ENCODE measurements at regions not wholly inside any gene's neighbourhood (a gene's known extent, or its start where the extent isn't known, plus 50 kb on each side); places are given as distances from the start of the nearest gene placed in this dataset.

DNA sequence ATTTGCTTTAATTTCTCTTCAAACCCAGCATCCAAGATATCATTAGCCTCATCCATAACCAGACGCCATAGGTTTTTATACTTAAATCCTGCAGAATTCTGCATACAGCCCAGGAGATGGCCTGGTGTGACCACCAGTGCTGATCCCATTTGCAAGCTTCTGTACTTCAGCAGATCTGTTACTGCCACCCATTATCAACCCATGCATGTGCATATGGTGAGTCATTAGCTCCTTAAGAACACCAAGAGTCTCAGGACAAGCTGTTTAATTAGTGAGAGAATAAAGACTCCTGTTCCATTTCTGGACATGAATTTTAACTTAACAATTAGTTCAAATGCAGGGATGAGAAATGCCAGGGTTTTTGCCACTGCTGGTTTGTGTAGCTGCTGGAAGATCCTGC is 110.7 kb upstream of the TANK start (continued):
- TF ChIP-seq ZNF565 (CRISPR knock-in tag; conservative IDR thresholded peaks at IDR 0.05; ENCODE audit: low read depth) (no peak), ARNTL (CRISPR knock-in tag; IDR thresholded peaks at IDR 0.05; ENCODE audit: borderline replicate concordance, low read depth) (no peak)

DNA sequence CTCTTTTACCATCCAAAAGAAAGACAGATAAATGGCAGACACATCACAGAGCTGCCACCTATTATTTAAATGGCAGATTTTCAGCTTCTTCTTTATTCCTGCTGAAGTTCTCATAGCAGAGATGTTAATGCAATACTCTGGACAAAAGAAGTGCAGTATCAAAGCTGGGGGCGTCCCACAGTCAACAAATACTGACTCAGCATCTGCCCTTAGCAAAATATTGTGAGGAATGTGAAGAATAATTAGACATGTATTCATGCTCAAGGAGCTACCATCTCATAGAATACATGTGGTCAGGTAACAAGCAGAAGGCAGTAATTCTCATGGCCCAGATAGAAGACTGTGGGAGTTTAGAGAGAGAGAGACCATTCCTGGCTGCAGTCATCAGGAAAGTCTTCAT is 108.0 kb upstream of the TANK start:
- TF ChIP-seq ZNF70 (CRISPR knock-in tag; IDR thresholded peaks at IDR 0.05) (no peak), ESRRG (CRISPR knock-in tag; IDR thresholded peaks at IDR 0.05) (no peak), ZFP30 (CRISPR knock-in tag; IDR thresholded peaks at IDR 0.05) (no peak), SNAI2 (CRISPR knock-in tag; IDR thresholded peaks at IDR 0.05) (no peak), ZNF8 (CRISPR knock-in tag; IDR thresholded peaks at IDR 0.05) (no peak), CSDC2 (CRISPR knock-in tag; IDR thresholded peaks at IDR 0.05) (no peak)
- TF ChIP-seq, protein P1, sequence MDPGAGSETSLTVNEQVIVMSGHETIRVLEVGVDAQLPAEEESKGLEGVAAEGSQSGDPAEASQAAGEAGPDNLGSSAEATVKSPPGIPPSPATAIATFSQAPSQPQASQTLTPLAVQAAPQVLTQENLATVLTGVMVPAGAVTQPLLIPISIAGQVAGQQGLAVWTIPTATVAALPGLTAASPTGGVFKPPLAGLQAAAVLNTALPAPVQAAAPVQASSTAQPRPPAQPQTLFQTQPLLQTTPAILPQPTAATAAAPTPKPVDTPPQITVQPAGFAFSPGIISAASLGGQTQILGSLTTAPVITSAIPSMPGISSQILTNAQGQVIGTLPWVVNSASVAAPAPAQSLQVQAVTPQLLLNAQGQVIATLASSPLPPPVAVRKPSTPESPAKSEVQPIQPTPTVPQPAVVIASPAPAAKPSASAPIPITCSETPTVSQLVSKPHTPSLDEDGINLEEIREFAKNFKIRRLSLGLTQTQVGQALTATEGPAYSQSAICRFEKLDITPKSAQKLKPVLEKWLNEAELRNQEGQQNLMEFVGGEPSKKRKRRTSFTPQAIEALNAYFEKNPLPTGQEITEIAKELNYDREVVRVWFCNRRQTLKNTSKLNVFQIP (CRISPR knock-in tag; IDR thresholded peaks at IDR 0.05; ENCODE audit: borderline replicate concordance, low read depth) = no peak
- no peak for ATAC-seq

DNA sequence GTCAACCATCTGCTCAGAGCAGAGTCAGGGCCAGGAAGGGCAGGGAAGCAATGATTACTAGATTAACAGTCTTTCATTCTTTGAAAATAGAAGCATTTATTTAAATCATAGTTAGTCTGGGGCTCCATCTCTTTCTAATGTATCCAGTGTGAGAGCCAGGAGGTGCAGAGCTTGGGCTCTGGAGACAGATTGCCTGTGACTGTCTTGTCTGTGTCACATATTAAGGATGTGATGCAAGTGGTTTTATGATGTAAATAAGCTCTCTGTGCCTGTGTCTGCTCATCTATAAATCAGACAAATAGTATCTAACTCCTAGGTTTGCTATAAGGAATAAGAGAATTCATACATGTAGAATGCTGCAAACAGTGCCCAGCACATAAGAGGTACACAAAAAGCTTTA is 104.9 kb upstream of the TANK start:
- no peak for ATAC-seq
- no peak for TF ChIP-seq BACH2 (CRISPR knock-in tag; IDR thresholded peaks at IDR 0.05; ENCODE audit: borderline replicate concordance)
- TF ChIP-seq ZFP3 (CRISPR knock-in tag; IDR thresholded peaks at IDR 0.05) = no peak
- no peak for TF ChIP-seq ESRRG (CRISPR knock-in tag; IDR thresholded peaks at IDR 0.05)
- TF ChIP-seq, protein P2, sequence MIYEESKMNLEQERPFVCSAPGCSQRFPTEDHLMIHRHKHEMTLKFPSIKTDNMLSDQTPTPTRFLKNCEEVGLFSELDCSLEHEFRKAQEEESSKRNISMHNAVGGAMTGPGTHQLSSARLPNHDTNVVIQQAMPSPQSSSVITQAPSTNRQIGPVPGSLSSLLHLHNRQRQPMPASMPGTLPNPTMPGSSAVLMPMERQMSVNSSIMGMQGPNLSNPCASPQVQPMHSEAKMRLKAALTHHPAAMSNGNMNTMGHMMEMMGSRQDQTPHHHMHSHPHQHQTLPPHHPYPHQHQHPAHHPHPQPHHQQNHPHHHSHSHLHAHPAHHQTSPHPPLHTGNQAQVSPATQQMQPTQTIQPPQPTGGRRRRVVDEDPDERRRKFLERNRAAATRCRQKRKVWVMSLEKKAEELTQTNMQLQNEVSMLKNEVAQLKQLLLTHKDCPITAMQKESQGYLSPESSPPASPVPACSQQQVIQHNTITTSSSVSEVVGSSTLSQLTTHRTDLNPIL (CRISPR knock-in tag; IDR thresholded peaks at IDR 0.05; ENCODE audit: low read depth) = no peak

DNA sequence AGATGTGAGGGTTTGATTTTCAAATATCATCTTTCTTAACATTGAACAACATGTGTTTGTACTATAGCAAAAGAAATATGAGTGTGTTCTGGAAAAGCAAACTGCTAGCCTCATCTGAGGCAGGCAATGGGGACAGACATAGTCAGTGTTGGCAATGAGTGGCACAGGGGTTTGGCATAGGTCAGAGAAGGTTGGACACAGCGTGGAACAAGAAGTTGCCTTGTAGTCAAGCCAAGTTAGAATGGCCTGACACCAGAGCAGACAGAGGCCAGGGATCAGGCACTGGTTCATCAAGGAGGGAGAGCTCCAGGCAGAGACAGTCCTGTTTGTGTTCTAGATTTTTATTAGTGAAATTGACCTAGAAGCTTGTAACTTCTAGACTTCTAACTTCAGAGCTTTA is 100.8 kb upstream of the TANK start:
- no peak for TF ChIP-seq SNAI2 (CRISPR knock-in tag; IDR thresholded peaks at IDR 0.05)
- no peak for TF ChIP-seq RARB (CRISPR knock-in tag; IDR thresholded peaks at IDR 0.05)
- TF ChIP-seq, protein P1 (CRISPR knock-in tag; IDR thresholded peaks at IDR 0.05; ENCODE audit: borderline replicate concordance, low read depth) = no peak
- ATAC-seq = no peak

DNA sequence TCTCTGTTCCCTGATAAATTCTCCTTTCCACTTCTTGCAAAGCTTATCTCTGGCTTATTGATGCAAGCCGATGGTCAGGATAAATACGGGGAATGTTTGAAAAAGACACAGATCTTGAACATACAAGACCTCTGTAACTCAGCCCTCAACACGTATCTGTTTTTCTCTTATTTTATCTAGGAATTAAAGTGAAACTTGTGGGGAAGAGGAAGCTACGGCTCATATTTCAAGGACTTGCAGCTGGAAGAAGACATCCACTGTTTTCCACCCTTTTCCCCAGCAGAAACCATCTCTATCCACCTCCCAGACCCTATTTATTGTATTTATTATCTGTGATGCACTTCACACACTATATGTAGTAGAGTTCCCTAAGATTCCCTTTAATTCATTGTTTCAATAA is 98.4 kb upstream of the TANK start:
- ATAC-seq = no peak
- no peak for TF ChIP-seq BACH2 (CRISPR knock-in tag; IDR thresholded peaks at IDR 0.05; ENCODE audit: borderline replicate concordance)
- TF ChIP-seq ZC3H10 (CRISPR knock-in tag; IDR thresholded peaks at IDR 0.05) = no peak
- TF ChIP-seq, protein P3, sequence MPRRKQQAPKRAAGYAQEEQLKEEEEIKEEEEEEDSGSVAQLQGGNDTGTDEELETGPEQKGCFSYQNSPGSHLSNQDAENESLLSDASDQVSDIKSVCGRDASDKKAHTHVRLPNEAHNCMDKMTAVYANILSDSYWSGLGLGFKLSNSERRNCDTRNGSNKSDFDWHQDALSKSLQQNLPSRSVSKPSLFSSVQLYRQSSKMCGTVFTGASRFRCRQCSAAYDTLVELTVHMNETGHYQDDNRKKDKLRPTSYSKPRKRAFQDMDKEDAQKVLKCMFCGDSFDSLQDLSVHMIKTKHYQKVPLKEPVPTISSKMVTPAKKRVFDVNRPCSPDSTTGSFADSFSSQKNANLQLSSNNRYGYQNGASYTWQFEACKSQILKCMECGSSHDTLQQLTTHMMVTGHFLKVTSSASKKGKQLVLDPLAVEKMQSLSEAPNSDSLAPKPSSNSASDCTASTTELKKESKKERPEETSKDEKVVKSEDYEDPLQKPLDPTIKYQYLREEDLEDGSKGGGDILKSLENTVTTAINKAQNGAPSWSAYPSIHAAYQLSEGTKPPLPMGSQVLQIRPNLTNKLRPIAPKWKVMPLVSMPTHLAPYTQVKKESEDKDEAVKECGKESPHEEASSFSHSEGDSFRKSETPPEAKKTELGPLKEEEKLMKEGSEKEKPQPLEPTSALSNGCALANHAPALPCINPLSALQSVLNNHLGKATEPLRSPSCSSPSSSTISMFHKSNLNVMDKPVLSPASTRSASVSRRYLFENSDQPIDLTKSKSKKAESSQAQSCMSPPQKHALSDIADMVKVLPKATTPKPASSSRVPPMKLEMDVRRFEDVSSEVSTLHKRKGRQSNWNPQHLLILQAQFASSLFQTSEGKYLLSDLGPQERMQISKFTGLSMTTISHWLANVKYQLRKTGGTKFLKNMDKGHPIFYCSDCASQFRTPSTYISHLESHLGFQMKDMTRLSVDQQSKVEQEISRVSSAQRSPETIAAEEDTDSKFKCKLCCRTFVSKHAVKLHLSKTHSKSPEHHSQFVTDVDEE (CRISPR knock-in tag; IDR thresholded peaks at IDR 0.05) = no peak
- TF ChIP-seq, protein P1 (CRISPR knock-in tag; IDR thresholded peaks at IDR 0.05; ENCODE audit: borderline replicate concordance, low read depth) = no peak
- TF ChIP-seq PPARA (CRISPR knock-in tag; IDR thresholded peaks at IDR 0.05; ENCODE audit: borderline replicate concordance) = no peak
- TF ChIP-seq ZNF70 (CRISPR knock-in tag; IDR thresholded peaks at IDR 0.05) = no peak
- TF ChIP-seq ISL1 (CRISPR knock-in tag; IDR thresholded peaks at IDR 0.05) = no peak
- no peak for TF ChIP-seq GLIS3 (CRISPR knock-in tag; IDR thresholded peaks at IDR 0.05)
- TF ChIP-seq TOX (CRISPR knock-in tag; IDR thresholded peaks at IDR 0.05; ENCODE audit: borderline replicate concordance) = no peak
- no peak for TF ChIP-seq ZFP30 (CRISPR knock-in tag; IDR thresholded peaks at IDR 0.05)
- TF ChIP-seq, protein P4, sequence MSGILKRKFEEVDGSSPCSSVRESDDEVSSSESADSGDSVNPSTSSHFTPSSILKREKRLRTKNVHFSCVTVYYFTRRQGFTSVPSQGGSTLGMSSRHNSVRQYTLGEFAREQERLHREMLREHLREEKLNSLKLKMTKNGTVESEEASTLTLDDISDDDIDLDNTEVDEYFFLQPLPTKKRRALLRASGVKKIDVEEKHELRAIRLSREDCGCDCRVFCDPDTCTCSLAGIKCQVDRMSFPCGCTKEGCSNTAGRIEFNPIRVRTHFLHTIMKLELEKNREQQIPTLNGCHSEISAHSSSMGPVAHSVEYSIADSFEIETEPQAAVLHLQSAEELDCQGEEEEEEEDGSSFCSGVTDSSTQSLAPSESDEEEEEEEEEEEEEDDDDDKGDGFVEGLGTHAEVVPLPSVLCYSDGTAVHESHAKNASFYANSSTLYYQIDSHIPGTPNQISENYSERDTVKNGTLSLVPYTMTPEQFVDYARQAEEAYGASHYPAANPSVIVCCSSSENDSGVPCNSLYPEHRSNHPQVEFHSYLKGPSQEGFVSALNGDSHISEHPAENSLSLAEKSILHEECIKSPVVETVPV (CRISPR knock-in tag; IDR thresholded peaks at IDR 0.05) = no peak
- TF ChIP-seq, protein P5, sequence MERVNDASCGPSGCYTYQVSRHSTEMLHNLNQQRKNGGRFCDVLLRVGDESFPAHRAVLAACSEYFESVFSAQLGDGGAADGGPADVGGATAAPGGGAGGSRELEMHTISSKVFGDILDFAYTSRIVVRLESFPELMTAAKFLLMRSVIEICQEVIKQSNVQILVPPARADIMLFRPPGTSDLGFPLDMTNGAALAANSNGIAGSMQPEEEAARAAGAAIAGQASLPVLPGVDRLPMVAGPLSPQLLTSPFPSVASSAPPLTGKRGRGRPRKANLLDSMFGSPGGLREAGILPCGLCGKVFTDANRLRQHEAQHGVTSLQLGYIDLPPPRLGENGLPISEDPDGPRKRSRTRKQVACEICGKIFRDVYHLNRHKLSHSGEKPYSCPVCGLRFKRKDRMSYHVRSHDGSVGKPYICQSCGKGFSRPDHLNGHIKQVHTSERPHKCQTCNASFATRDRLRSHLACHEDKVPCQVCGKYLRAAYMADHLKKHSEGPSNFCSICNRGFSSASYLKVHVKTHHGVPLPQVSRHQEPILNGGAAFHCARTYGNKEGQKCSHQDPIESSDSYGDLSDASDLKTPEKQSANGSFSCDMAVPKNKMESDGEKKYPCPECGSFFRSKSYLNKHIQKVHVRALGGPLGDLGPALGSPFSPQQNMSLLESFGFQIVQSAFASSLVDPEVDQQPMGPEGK (CRISPR knock-in tag; IDR thresholded peaks at IDR 0.05; ENCODE audit: borderline replicate concordance) = no peak
- TF ChIP-seq OSR1 (CRISPR knock-in tag; IDR thresholded peaks at IDR 0.05) = no peak
- no peak for TF ChIP-seq ARNTL (CRISPR knock-in tag; IDR thresholded peaks at IDR 0.05; ENCODE audit: borderline replicate concordance, low read depth)
- TF ChIP-seq SNAI2 (CRISPR knock-in tag; IDR thresholded peaks at IDR 0.05) = no peak

Data from SK-N-SH treated with all-trans-retinoic acid at 6 μM for 48 hours (cell line).